Mesendoderm (in vitro differentiated cells): ENCODE measurements at regions not wholly inside any gene's neighbourhood (a gene's known extent, or its start where the extent isn't known, plus 50 kb on each side); places are given as distances from the start of the nearest gene placed in this dataset.

ENCODE experiments used
- DNase-seq: peaks from one replicate; pipeline ENCODE4 v3.0.0; 2013
- H2AK5ac ChIP-seq: 2 replicates; pipeline ENCODE4 v1.6.1; 2013; ENCODE audit warnings: low read length, inconsistent platforms
- H2BK120ac ChIP-seq: 2 replicates; pipeline ENCODE4 v1.6.1; 2013; ENCODE audit warnings: low read depth, mild to moderate bottlenecking, low read length, moderate library complexity, mixed read lengths
- H2BK15ac ChIP-seq: replicated peaks from 2 replicates; pipeline ENCODE4 v1.6.1; 2013; ENCODE audit warnings: low read depth, mild to moderate bottlenecking, moderate library complexity
- H2BK5ac ChIP-seq: 2 replicates; pipeline ENCODE4 v1.6.1; 2013; ENCODE audit warnings: low read length, inconsistent platforms
- H3K18ac ChIP-seq: 2 replicates; pipeline ENCODE4 v1.6.1; 2013; ENCODE audit warnings: mild to moderate bottlenecking, low read length, mixed read lengths
- H3K23ac ChIP-seq: one replicate; pipeline ENCODE4 v1.6.1; 2013; ENCODE audit warnings: low read length
- H3K27ac ChIP-seq: 2 replicates; pipeline ENCODE4 v1.5.1; 2013; ENCODE audit warnings: low read depth, mild to moderate bottlenecking, inconsistent platforms, low read length, moderate library complexity
- H3K27me3 ChIP-seq: 2 replicates; pipeline ENCODE4 v1.6.1; 2013; ENCODE audit warnings: low read length, control low read depth, mild to moderate bottlenecking, inconsistent platforms; ENCODE audit not compliant: insufficient read depth, poor library complexity
- H3K36me3 ChIP-seq: 2 replicates; pipeline ENCODE4 v1.6.1; 2013; ENCODE audit warnings: low read length, inconsistent platforms; ENCODE audit not compliant: control insufficient read depth, insufficient read depth
- H3K4ac ChIP-seq: one replicate; pipeline ENCODE4 v1.6.1; 2013; ENCODE audit warnings: low read depth, mild to moderate bottlenecking, low read length, moderate library complexity
- H3K4me1 ChIP-seq: 2 replicates; pipeline ENCODE4 v1.6.1; 2013; ENCODE audit warnings: low read depth, low read length, inconsistent platforms; ENCODE audit not compliant: control insufficient read depth
- H3K4me2 ChIP-seq: 2 replicates; pipeline ENCODE4 v1.6.1; 2013; ENCODE audit warnings: low read length
- H3K4me3 ChIP-seq: 2 replicates; pipeline ENCODE4 v1.5.1; 2013; ENCODE audit warnings: mild to moderate bottlenecking, low read length
- H3K56ac ChIP-seq: one replicate; pipeline ENCODE4 v1.6.1; 2013; ENCODE audit warnings: low read length
- H3K79me1 ChIP-seq: 2 replicates; pipeline ENCODE4 v1.6.1; 2013; ENCODE audit warnings: low read length, inconsistent platforms
- H3K79me2 ChIP-seq: 2 replicates; pipeline ENCODE4 v1.6.1; 2013; ENCODE audit warnings: mild to moderate bottlenecking, low read length; ENCODE audit not compliant: control insufficient read depth, insufficient read depth
- H3K9ac ChIP-seq: 2 replicates; pipeline ENCODE4 v1.6.1; 2013; ENCODE audit warnings: low read length, inconsistent platforms
- H4K5ac ChIP-seq: one replicate; pipeline ENCODE4 v1.6.1; 2013; ENCODE audit warnings: low read length
- H4K8ac ChIP-seq: one replicate; pipeline ENCODE4 v1.6.1; 2013; ENCODE audit warnings: low read depth, mild to moderate bottlenecking, control low read depth, low read length, moderate library complexity
- WGBS: extraction: QIAGEN DNeasy Blood & Tissue Kit; methylation state at CpG from one replicate; pipeline ENCODE4 v1.1.7; 2013; ENCODE audit warnings: low lambda C conversion rate, missing lambda C conversion rate; ENCODE audit not compliant: insufficient coverage; ENCODE audit errors: extremely low coverage; 5-methylcytosine and 5-hydroxymethylcytosine counted together

- Histone ChIP-seq H4K5ac (no peak overlapping the region), H4K8ac (no peak overlapping the region), H3K18ac (no peak overlapping the region), H2BK5ac (no peak overlapping the region), H3K4ac (no peak overlapping the region), H3K79me1 (no peaks in the 10 kb centered on the region), H3K56ac (no peak overlapping the region), H3K79me2 (no peaks in the 10 kb centered on the region), H3K9ac (no peak overlapping the region), H3K23ac (no peak overlapping the region), H3K4me2 (no peak overlapping the region), H2AK5ac (no peak overlapping the region), H3K4me3 (no peak overlapping the region), H2BK120ac (no peak overlapping the region), H3K36me3 (no peaks in the 10 kb centered on the region), H3K27me3 (no peaks in the 10 kb centered on the region), H2BK15ac (no peak overlapping the region), H3K27ac (no peak overlapping the region), H3K4me1 (no peaks in the 10 kb centered on the region)
- DNase-seq, result no peak
- no CpG with 5 or more reads among the region's 2 CpGs for WGBS
Measured at GRCh38 chr3:15942936-15943335, 145.2 kb upstream of the ANKRD28 start.

GRCh38 chr3:15948388-15948787 is 150.6 kb upstream of the ANKRD28 start:
- H3K79me2 ChIP-seq, result no peaks in the 10 kb centered on the region

GRCh38 chr3:15952543-15953175 is 154.9 kb upstream of the ANKRD28 start:
- H2AK5ac ChIP-seq, result no peak overlapping the region
- no peak overlapping the region for H2BK15ac ChIP-seq
- H3K27me3 ChIP-seq, result no peaks in the 10 kb centered on the region
- no peaks in the 10 kb centered on the region for H3K79me2 ChIP-seq
- no CpG with 5 or more reads among the region's 2 CpGs for WGBS
- no peak overlapping the region for H2BK120ac ChIP-seq
- H3K27ac ChIP-seq, result no peak overlapping the region
- H3K36me3 ChIP-seq, result no peaks in the 10 kb centered on the region
- H3K9ac ChIP-seq, result no peak overlapping the region
- H3K23ac ChIP-seq, result no peak overlapping the region
- H3K79me1 ChIP-seq, result no peaks in the 10 kb centered on the region
- no peak overlapping the region for H2BK5ac ChIP-seq
- no peak overlapping the region for H3K56ac ChIP-seq
- no peak overlapping the region for H3K4me2 ChIP-seq
- no peak overlapping the region for H3K4me3 ChIP-seq
- no peaks in the 10 kb centered on the region for H3K4me1 ChIP-seq
- no peak overlapping the region for H3K4ac ChIP-seq
- no peak for DNase-seq
- no peak overlapping the region for H4K8ac ChIP-seq
- H3K18ac ChIP-seq, result no peak overlapping the region
- H4K5ac ChIP-seq, result no peak overlapping the region

More at GRCh38 chr3:15948388-15948787, 150.6 kb upstream of the ANKRD28 start:
- Histone ChIP-seq H2BK15ac (no peak overlapping the region), H3K56ac (no peak overlapping the region), H3K27me3 (no peaks in the 10 kb centered on the region), H2BK5ac (no peak overlapping the region), H3K23ac (no peak overlapping the region), H4K8ac (no peak overlapping the region), H4K5ac (no peak overlapping the region), H3K4me3 (no peak overlapping the region), H3K18ac (no peak overlapping the region), H2BK120ac (no peak overlapping the region), H3K4me2 (no peak overlapping the region), H3K4ac (no peak overlapping the region), H3K4me1 (no peaks in the 10 kb centered on the region), H3K79me1 (no peaks in the 10 kb centered on the region), H3K9ac (no peak overlapping the region), H3K27ac (no peak overlapping the region), H3K36me3 (no peaks in the 10 kb centered on the region), H2AK5ac (no peak overlapping the region)
- no peak for DNase-seq
- no CpG with 5 or more reads among the region's 1 CpG for WGBS

GRCh38 chr3:15953841-15954240 is 156.1 kb upstream of the ANKRD28 start:
- Histone ChIP-seq H2AK5ac (no peak overlapping the region), H4K8ac (no peak overlapping the region), H4K5ac (no peak overlapping the region), H3K4me3 (no peak overlapping the region), H3K4me2 (no peak overlapping the region), H3K79me2 (no peaks in the 10 kb centered on the region), H3K9ac (no peak overlapping the region), H2BK15ac (no peak overlapping the region), H2BK120ac (no peak overlapping the region), H3K23ac (no peak overlapping the region), H3K4ac (no peak overlapping the region), H3K79me1 (no peaks in the 10 kb centered on the region), H3K27ac (no peak overlapping the region), H2BK5ac (no peak overlapping the region), H3K27me3 (no peaks in the 10 kb centered on the region), H3K18ac (no peak overlapping the region), H3K4me1 (no peaks in the 10 kb centered on the region), H3K36me3 (no peaks in the 10 kb centered on the region), H3K56ac (no peak overlapping the region)
- no peak for DNase-seq

- Histone ChIP-seq H4K5ac (no peak overlapping the region), H3K56ac (no peak overlapping the region), H3K4me2 (no peak overlapping the region), H2AK5ac (no peak overlapping the region), H2BK15ac (no peak overlapping the region), H2BK120ac (no peak overlapping the region), H3K36me3 (no peaks in the 10 kb centered on the region), H3K4me3 (no peak overlapping the region), H3K27ac (no peak overlapping the region), H4K8ac (no peak overlapping the region), H2BK5ac (no peak overlapping the region), H3K4me1 (no peaks in the 10 kb centered on the region), H3K79me2 (no peaks in the 10 kb centered on the region), H3K79me1 (no peaks in the 10 kb centered on the region), H3K18ac (no peak overlapping the region), H3K27me3 (no peaks in the 10 kb centered on the region), H3K23ac (no peak overlapping the region), H3K4ac (no peak overlapping the region), H3K9ac (no peak overlapping the region)
- DNase-seq, result no peak
- no CpG with 5 or more reads among the region's 1 CpG for WGBS
Measured at GRCh38 chr3:15955968-15956367, 158.2 kb upstream of the ANKRD28 start.

GRCh38 chr3:15958692-15959433 is 161.1 kb upstream of the ANKRD28 start:
- Histone ChIP-seq H3K27ac (no peak overlapping the region), H3K4me3 (no peak overlapping the region), H3K56ac (no peak overlapping the region), H3K79me2 (no peaks in the 10 kb centered on the region), H2BK5ac (no peak overlapping the region), H3K4ac (no peak overlapping the region), H4K8ac (no peak overlapping the region), H2AK5ac (no peak overlapping the region), H3K18ac (no peak overlapping the region), H3K23ac (no peak overlapping the region), H3K36me3 (no peaks in the 10 kb centered on the region), H3K27me3 (no peaks in the 10 kb centered on the region), H2BK15ac (no peak overlapping the region), H4K5ac (no peak overlapping the region), H3K4me2 (no peak overlapping the region), H2BK120ac (no peak overlapping the region), H3K9ac (no peak overlapping the region), H3K4me1 (no peaks in the 10 kb centered on the region), H3K79me1 (no peaks in the 10 kb centered on the region)
- DNase-seq, result no peak
- WGBS, result no CpG with 5 or more reads among the region's 3 CpGs
